AG09319 (cell line): ENCODE measurements at regions not wholly inside any gene's neighbourhood (a gene's known extent, or its start where the extent isn't known, plus 50 kb on each side); places are given as distances from the start of the nearest gene placed in this dataset.

Source experiments
- DNase-seq: peaks from one replicate; pipeline ENCODE4 v3.0.0-alpha.2; 2010; ENCODE audit warnings: low read depth; ENCODE audit errors: extremely low read depth
- CTCF ChIP-seq: IDR thresholded peaks from 2 replicates; pipeline ENCODE4 v1.5.1; 2011; ENCODE audit warnings: low read depth, mild to moderate bottlenecking, inconsistent platforms, low read length, moderate library complexity

DNA sequence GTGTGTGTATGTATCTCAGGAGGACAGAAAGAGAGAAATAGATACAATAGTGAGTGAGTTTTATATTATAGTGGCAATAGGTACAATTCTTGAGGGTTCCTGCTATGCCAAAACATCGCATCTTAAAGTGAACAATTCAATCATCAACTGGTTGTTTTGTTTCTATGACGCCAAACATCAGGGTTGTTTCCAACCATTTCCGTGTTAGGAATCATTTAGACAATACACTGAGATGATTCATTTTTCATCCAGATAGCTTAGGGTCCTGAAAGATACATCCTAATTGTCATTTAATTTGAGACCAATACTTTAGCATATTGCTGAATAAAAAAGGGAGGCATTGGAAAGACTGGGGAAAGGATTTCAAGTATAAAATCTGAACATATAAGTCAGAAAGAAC, 472.2 kb downstream of the MCTP2 start:
- no peak for TF ChIP-seq CTCF

GRCh38 chr15:94704421-94704820, 473.1 kb downstream of the MCTP2 start:
- TF ChIP-seq CTCF = no peak
- DNase-seq = no peak

More for the DNA sequence above, 472.2 kb downstream of the MCTP2 start:
- no peak for DNase-seq

- TF ChIP-seq CTCF = no peak
- DNase-seq = no peak
Observed at GRCh38 chr15:94704946-94705345, 473.6 kb downstream of the MCTP2 start.

GRCh38 chr15:94709319-94709718, 478.0 kb downstream of the MCTP2 start:
- TF ChIP-seq CTCF = no peak
- no peak for DNase-seq

- TF ChIP-seq CTCF = no peak
- DNase-seq = no peak
Observed at GRCh38 chr15:94722024-94722636, 490.8 kb downstream of the MCTP2 start.

DNA sequence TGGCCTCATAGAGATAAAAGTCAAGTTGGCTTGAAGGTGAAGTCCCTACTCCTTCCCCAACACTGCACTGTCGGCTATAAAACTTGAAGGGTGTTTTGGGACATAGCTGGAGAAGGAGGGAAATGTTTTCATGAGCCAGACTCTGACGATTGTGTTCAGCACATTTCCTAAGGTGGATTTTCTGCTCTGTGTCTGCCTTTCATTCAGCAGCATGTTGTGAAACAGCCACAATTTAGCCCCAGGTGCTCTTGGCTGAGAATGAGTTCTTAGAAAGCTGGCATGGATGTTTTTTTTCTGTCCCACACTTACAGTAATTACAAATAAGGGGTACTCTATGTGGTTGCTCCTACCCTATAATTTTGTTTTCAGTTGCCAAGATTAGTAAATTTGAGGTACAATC, 492.4 kb downstream of the MCTP2 start:
- no peak for TF ChIP-seq CTCF
- no peak for DNase-seq

DNA sequence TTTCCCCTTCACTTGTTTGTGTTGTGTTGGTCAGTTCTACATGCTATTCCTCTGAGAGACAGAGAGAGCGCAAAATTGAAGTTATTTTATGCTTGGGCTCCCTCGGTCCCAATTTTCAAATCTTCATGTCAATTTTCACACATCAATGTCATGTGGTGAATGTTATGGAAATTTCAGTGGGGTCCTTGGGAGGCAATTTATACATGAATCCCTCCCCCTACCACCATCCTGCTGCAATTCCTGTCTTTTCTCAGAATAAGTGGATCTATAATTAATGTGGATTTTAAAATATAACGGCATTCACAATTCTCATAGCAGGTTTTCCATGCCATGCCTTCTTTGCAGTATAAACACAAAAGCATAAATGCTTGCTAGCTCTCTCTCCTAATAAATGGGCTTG, 499.9 kb downstream of the MCTP2 start:
- DNase-seq = no peak
- no peak for TF ChIP-seq CTCF
